ENCODE measurements at regions not wholly inside any gene's neighbourhood (a gene's known extent, or its start where the extent isn't known, plus 50 kb on each side); places are given as distances from the start of the nearest gene placed in this dataset.

DNA sequence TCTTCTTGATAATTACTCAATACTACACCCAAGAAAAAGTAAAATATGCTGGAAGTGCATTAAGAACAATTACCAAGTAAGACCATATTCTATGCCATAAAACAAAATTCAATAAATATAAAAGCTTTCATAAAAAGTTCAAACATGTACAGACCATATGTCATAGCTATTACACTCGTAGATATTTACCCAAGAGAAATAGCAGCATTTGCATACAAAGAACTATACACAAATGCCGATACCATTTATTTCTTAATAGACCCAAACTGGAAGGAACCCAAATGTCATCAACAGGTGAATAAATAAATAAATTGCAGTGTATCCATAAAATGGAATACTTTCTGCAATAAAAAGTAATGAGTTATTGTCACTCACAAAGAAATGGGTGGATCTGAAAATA is 78.3 kb upstream of the SLC16A7 start:
- TF ChIP-seq CTCF (IDR thresholded peaks at IDR 0.05), result no peak

GRCh38 chr12:59500915-59501314 is 94.9 kb upstream of the SLC16A7 start:
- TF ChIP-seq CTCF (IDR thresholded peaks at IDR 0.05), result no peak

DNA sequence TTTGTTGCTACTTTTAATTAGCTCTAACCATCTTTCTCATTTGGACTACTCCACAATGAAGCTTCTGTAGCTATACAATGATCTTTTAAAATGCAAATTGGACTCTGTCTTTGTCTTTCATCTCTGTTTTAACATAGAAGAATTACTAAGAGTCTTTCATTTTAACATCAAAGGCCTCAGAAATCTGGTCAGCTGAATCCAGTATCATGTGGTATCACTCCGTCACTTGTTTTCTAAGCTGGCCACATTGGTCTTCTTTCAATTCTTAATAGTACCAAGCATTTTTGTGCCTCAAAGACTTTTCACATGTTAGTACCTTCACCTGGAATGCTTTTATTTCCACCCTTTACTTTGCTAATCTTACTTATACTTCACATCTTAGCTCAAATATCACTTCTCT is 95.5 kb upstream of the SLC16A7 start:
- no peak for TF ChIP-seq CTCF (IDR thresholded peaks at IDR 0.05)

GRCh38 chr12:59499774-59500173 is 96.1 kb upstream of the SLC16A7 start:
- TF ChIP-seq CTCF (IDR thresholded peaks at IDR 0.05), result no peak

DNA sequence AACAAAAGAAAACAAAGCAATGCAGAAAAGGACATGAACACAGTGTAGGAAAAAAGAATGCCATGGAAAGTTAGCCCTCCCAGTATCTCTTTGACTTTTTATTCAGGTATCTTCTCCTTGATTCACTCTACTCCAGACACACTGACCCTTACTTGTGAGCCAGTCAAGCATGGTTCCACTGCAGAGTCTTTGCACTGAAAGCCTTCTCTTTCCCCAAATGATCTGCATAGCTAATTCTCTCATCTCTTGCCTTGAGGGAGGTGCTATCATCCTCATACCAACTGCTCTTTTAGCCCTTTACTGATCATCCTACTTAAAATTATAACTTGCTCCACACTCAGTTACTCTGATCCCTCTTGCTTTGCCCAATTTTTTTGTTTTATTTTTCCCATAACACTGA is 101.2 kb upstream of the SLC16A7 start:
- no peak for TF ChIP-seq CTCF (IDR thresholded peaks at IDR 0.05)

DNA sequence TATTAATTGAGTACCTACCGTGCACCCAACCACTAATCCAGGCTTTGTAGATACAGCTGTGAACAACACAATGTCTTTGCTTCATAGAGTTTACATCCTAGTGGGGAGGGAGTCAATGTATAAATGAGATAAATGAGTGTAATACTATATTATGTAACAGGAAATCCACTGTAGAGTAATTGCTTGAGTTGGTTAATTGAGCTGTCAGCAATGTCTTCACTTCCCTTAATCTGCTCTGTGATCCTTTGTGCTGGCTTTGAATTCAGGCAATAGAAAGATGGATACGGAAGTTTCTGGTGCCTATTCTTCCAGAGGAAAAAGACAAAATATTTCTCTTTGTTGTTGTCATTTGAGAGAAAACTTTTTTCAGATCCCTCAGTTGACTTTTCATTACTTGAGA is 104.0 kb upstream of the SLC16A7 start:
- TF ChIP-seq CTCF (IDR thresholded peaks at IDR 0.05), result no peak

- TF ChIP-seq CTCF (IDR thresholded peaks at IDR 0.05), result no peak
Measured at GRCh38 chr12:59486827-59487226, 109.0 kb upstream of the SLC16A7 start.

DNA sequence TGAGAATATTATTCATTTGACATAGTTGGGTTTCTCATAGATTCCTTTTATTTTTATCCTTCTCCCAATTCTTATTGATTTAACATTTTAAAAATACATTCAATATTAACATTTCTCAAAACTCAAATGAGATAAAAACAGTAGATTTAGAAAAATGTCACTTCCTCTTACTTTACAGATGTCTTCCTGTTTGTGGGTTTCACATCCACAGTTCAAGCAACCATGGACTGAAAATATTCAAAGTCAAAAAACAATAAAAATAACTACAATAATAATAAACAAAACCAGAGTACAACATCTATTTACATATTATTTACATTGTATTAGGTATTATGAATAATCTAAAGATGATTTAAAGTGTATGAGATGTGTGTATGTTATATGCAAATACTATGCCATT is 111.3 kb upstream of the SLC16A7 start:
- no peak for TF ChIP-seq CTCF (IDR thresholded peaks at IDR 0.05)
